Activated CD4-positive, alpha-beta T cell treated with anti-CD3 and anti-CD28 coated beads for 36 hours (primary cell): ENCODE measurements at regions not wholly inside any gene's neighbourhood (a gene's known extent, or its start where the extent isn't known, plus 50 kb on each side); places are given as distances from the start of the nearest gene placed in this dataset.
"Not testable (repeated sequence)": the region's sequence is repeated elsewhere in the genome, so short reads cannot be mapped to it uniquely, and the experiment has no call there.

ENCODE experiments used
- ATAC-seq: fragments of 200-7000 bp; cut with Tn5 transposase; one replicate; pipeline ENCODE4 v1.10.0; 2021; ENCODE audit warnings: mild to moderate bottlenecking, moderate library complexity
- CTCF ChIA-PET: fragments of 350-600 bp; sonication (Branson Sonifier 250); formaldehyde crosslinking; loops from one replicate; lab custom pipeline; 2021; ENCODE audit warnings: antibody characterized with exemption; lab: Charles Lee
- POLR2A ChIA-PET: fragments of 350-600 bp; sonication (Branson Sonifier 250); formaldehyde crosslinking; loops from one replicate; lab custom pipeline; 2021; ENCODE audit warnings: antibody characterized with exemption, inconsistent platforms; lab: Charles Lee
- DNase-seq: peaks from one replicate; pipeline ENCODE4 v3.0.0-alpha.2; 2020
- H3K27ac Mint-ChIP-seq: one replicate; pipeline ENCODE4 v1.8.0; 2021; ENCODE audit warnings: mixed read lengths
- H3K27me3 Mint-ChIP-seq: one replicate; pipeline ENCODE4 v1.8.0; 2021; ENCODE audit warnings: mixed read lengths
- H3K36me3 Mint-ChIP-seq: one replicate; pipeline ENCODE4 v1.8.0; 2021; ENCODE audit warnings: low read depth, mixed read lengths
- H3K4me1 Mint-ChIP-seq: one replicate; pipeline ENCODE4 v1.8.0; 2021; ENCODE audit warnings: mixed read lengths
- H3K4me3 Mint-ChIP-seq: one replicate; pipeline ENCODE4 v1.8.0; 2021; ENCODE audit warnings: mild to moderate bottlenecking, moderate library complexity, mixed read lengths
- H3K9me3 Mint-ChIP-seq: one replicate; pipeline ENCODE4 v1.8.0; 2021; ENCODE audit warnings: low read depth, mixed read lengths
- intact Hi-C, 2 experiments: fragments of 100-400 bp; cut with DNase I in 1 of 2; cut with micrococcal nuclease in 1 of 2; formaldehyde crosslinking; loops; one replicate each; pipeline versions ENCODE4 v1.14.2 to v1.15.1; 2022 to 2024; cut with DNase I, micrococcal nuclease

DNA sequence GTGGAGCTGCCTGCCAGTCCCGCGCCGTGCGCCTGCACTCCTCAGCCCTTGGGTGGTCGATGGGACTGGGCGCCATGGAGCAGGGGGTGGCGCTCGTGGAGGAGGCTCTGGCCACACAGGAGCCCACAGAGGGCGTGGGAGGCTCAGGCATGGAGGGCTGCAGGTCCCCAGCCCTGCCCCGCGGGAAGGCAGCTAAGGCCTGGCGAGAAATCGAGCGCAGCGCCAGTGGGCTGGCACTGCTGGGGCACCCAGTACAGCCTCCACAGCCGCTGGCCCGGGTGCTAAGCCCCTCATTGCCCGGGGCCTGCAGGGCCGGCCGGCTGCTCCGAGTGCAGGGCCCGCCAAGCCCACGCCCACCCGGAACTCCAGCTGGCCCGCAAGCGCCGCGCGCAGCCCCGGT lies 187.9 kb downstream of the BCHE start:
- H3K27ac Mint-ChIP-seq, H3K9me3 Mint-ChIP-seq, H3K27me3 Mint-ChIP-seq, H3K36me3 Mint-ChIP-seq, H3K4me3 Mint-ChIP-seq, DNase-seq, H3K4me1 Mint-ChIP-seq, ATAC-seq, intact Hi-C loops, CTCF ChIA-PET: not testable (repeated sequence)
- POLR2A ChIA-PET = interaction anchor here (0.6 kb wide), 1 partner anchor 21 kb away, joined by 3 read pairs; no protein-coding TSS in a partner anchor

DNA sequence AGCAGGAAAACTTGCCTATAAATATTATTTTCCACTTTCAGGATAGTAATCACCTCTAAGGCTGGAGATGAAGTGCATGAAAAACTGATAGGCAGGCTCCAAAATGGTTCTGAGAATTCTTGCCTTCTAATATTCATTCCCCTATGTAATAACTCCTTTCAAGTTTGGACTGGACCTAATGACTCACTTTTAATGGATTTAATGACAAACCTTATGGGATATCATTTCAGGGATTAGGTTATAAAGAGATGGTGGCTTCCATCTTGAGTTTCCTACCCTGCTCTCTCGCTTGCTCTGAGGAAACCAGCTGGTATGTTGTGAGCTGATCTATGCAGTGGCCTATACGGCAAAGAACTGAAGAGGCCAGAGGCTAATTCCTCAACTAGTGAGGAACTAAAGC lies 192.0 kb downstream of the BCHE start:
- Mint-ChIP-seq H3K4me1 (no peaks in the 10 kb centered on the region), H3K4me3 (no peak overlapping the region), H3K27ac (no peak overlapping the region), H3K9me3 (peaks cover 11% of the 10 kb centered on the region), H3K27me3 (no peaks in the 10 kb centered on the region), H3K36me3 (no peaks in the 10 kb centered on the region)
- ATAC-seq (no peak), DNase-seq (no peak)
- intact Hi-C loops = no loop called here
- POLR2A ChIA-PET = no interaction called here
- CTCF ChIA-PET = no interaction called here

- Mint-ChIP-seq H3K4me1 (no peaks in the 10 kb centered on the region), H3K27me3 (no peaks in the 10 kb centered on the region), H3K4me3 (no peak overlapping the region), H3K9me3 (peaks cover 11% of the 10 kb centered on the region), H3K36me3 (no peaks in the 10 kb centered on the region), H3K27ac (no peak overlapping the region)
- ChIA-PET CTCF (no interaction called here), POLR2A (no interaction called here)
- intact Hi-C loops = no loop called here
- DNase-seq = no peak
- ATAC-seq = no peak
These were observed 192.9 kb downstream of the BCHE start for GRCh38 chr3:165644331-165644730.

DNA sequence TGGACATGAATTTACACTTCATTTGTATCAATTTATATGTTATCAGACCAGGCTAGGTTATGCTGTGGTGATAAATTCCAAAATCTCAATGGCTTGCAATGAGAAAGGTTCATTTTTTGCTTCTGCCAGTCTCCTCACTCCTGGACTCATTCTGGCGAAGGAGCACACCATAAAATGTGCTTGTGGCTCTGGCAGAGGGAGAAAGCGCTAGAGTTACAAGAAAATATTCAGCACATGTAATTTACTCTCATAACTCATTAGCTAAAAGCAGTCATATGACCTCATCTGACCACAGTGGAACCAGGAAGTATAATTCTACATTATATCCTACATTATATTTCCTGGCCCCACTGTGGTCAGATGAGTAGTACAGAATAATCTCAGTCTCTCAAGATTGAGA lies 193.8 kb downstream of the BCHE start:
- Mint-ChIP-seq H3K36me3 (no peaks in the 10 kb centered on the region), H3K9me3 (peaks cover 13% of the 10 kb centered on the region), H3K27ac (no peak overlapping the region), H3K27me3 (no peaks in the 10 kb centered on the region), H3K4me3 (no peak overlapping the region), H3K4me1 (no peaks in the 10 kb centered on the region)
- no peak for DNase-seq
- ATAC-seq = no peak
- POLR2A ChIA-PET = no interaction called here
- CTCF ChIA-PET = no interaction called here
- intact Hi-C loops = no loop called here

- intact Hi-C loops = no loop called here
- Mint-ChIP-seq H3K9me3 (peaks cover 13% of the 10 kb centered on the region), H3K4me1 (no peaks in the 10 kb centered on the region), H3K27me3 (no peaks in the 10 kb centered on the region), H3K27ac (no peak overlapping the region), H3K4me3 (no peak overlapping the region), H3K36me3 (no peaks in the 10 kb centered on the region)
- ChIA-PET POLR2A (no interaction called here), CTCF (no interaction called here)
- no peak for DNase-seq
- ATAC-seq = no peak
These were observed 194.3 kb downstream of the BCHE start for GRCh38 chr3:165642761-165643420.

DNA sequence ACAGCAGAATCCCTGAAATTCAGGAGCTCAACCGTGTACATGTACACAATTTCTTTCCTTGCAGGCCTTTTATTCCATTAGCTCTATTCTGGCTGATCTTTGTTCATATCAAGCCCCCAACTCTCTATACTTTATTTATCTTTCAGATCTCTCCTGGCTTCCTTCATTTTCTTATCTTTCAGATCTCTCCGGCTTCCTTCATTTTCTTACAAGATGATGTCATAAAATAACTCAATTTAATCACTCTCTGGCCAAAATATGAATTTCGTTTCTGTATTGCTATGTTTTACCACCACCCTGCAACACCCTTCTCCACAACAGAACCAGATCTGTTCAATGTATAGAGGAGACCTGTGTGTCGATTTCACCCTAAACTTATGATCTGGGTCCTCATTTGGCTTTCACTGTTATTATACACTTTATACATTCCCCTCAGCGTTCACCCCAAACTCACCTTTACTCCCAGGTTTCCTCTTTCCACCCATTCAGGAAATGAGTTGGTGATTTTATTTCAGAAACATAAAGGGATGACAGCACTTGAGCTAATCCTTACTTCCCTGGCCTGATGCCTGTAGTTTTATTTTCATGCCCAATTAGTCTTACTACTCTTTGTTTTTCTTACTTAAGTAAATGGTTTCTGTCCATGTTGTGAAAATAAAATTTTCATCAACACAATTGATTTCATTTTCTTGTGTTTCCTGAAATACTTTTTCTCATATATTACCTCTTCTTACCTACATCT lies 195.5 kb downstream of the BCHE start:
- ChIA-PET CTCF (no interaction called here), POLR2A (no interaction called here)
- DNase-seq (no peak), ATAC-seq (no peak)
- H3K27ac Mint-ChIP-seq = no peak overlapping the region
- H3K9me3 Mint-ChIP-seq = peaks cover 10% of the 10 kb centered on the region
- no peak overlapping the region for H3K4me3 Mint-ChIP-seq
- H3K36me3 Mint-ChIP-seq = no peaks in the 10 kb centered on the region
- H3K4me1 Mint-ChIP-seq = no peaks in the 10 kb centered on the region
- intact Hi-C loops = no loop called here
- no peaks in the 10 kb centered on the region for H3K27me3 Mint-ChIP-seq

- Mint-ChIP-seq H3K36me3 (no peaks in the 10 kb centered on the region), H3K4me1 (no peaks in the 10 kb centered on the region), H3K4me3 (no peak overlapping the region), H3K9me3 (peaks cover 10% of the 10 kb centered on the region), H3K27me3 (no peaks in the 10 kb centered on the region), H3K27ac (no peak overlapping the region)
- POLR2A ChIA-PET = no interaction called here
- ATAC-seq = no peak
- CTCF ChIA-PET = no interaction called here
- DNase-seq = no peak
- intact Hi-C loops = no loop called here
These were observed 196.3 kb downstream of the BCHE start for GRCh38 chr3:165640970-165641369.

DNA sequence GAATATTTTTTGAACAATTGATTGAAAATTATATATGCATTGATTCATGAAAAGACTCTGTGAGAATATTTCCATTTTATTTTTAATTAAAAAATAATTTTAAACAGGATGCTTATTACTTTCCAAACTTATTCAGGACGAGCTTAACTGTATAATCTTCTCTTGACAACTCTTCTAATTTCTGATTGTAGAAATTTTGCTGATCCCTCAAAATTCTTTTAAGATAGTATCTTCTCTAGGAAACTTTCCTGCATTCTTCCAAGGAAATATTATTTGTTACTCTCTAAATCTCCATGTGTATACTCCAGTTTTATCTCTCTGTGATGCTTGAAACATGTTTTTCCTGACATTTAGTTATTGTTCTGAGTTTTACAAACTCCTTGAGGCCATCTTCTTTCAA lies 197.2 kb downstream of the BCHE start:
- Mint-ChIP-seq H3K27ac (no peak overlapping the region), H3K4me1 (no peaks in the 10 kb centered on the region), H3K36me3 (no peaks in the 10 kb centered on the region), H3K4me3 (no peak overlapping the region), H3K9me3 (peaks cover 6% of the 10 kb centered on the region), H3K27me3 (no peaks in the 10 kb centered on the region)
- no peak for DNase-seq
- POLR2A ChIA-PET = interaction anchor here (0.6 kb wide), 1 partner anchor 246 kb away, joined by 5 read pairs; no protein-coding TSS in a partner anchor
- intact Hi-C loops = no loop called here
- CTCF ChIA-PET = no interaction called here
- ATAC-seq = no peak

GRCh38 chr3:165638034-165638433 lies 199.2 kb downstream of the BCHE start:
- H3K4me1 Mint-ChIP-seq = no peaks in the 10 kb centered on the region
- POLR2A ChIA-PET = no interaction called here
- no peak for DNase-seq
- no peaks in the 10 kb centered on the region for H3K36me3 Mint-ChIP-seq
- intact Hi-C loops = no loop called here
- no peaks in the 10 kb centered on the region for H3K27me3 Mint-ChIP-seq
- no peak overlapping the region for H3K27ac Mint-ChIP-seq
- H3K9me3 Mint-ChIP-seq = peaks cover 13% of the 10 kb centered on the region
- CTCF ChIA-PET = no interaction called here
- no peak overlapping the region for H3K4me3 Mint-ChIP-seq
- no peak for ATAC-seq

DNA sequence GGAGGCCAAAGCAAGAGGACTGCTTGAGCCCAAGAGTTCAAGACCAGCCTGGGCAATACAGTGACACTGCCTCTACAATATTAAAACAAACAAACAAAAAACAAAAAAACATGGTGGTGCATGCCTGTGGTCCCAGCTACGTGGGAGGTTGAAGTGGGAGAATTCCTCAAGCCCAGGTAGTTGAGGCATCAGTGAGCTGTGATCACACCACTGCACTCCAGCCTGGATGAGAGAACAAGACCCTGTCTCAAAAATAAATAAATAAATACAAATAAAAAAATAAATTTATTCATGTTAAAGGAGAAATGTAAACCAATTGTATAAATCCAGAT lies 200.6 kb downstream of the BCHE start:
- Mint-ChIP-seq H3K36me3 (no peaks in the 10 kb centered on the region), H3K27ac (no peak overlapping the region), H3K4me1 (no peaks in the 10 kb centered on the region), H3K4me3 (no peak overlapping the region), H3K9me3 (peaks cover 9% of the 10 kb centered on the region), H3K27me3 (no peaks in the 10 kb centered on the region)
- CTCF ChIA-PET = no interaction called here
- DNase-seq = no peak
- intact Hi-C loops = no loop called here
- ATAC-seq = no peak
- POLR2A ChIA-PET = no interaction called here

- no peak for DNase-seq
- no peak for ATAC-seq
- POLR2A ChIA-PET = no interaction called here
- Mint-ChIP-seq H3K36me3 (no peaks in the 10 kb centered on the region), H3K9me3 (peaks cover 9% of the 10 kb centered on the region), H3K4me3 (no peak overlapping the region), H3K4me1 (no peaks in the 10 kb centered on the region), H3K27me3 (no peaks in the 10 kb centered on the region), H3K27ac (no peak overlapping the region)
- intact Hi-C loops = no loop called here
- CTCF ChIA-PET = no interaction called here
These were observed 201.2 kb downstream of the BCHE start for GRCh38 chr3:165635791-165636683.

DNA sequence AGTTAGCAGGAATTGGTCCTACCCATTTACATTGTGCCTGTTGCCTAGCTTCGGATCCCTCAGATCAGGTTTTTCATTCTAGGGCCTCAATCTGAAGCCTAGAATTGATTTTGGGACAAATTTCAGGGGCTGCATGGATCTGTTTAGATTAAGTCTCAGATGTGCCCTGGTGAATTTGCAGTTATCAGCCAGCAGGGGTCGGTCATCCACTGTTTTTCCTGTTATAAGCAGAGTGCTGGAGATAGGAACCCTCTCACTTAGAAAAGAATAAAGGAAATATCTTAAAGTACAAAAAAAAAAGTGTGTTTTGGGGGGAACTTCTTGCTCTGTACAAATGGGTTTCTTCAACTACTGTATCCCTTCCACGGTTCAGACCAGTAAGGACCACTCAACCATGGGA lies 212.5 kb downstream of the BCHE start:
- no peak for ATAC-seq
- H3K36me3 Mint-ChIP-seq = no peaks in the 10 kb centered on the region
- intact Hi-C loops = no loop called here
- H3K27me3 Mint-ChIP-seq = no peaks in the 10 kb centered on the region
- no peak for DNase-seq
- peaks cover 11% of the 10 kb centered on the region for H3K9me3 Mint-ChIP-seq
- ChIA-PET POLR2A (no interaction called here), CTCF (no interaction called here)
- no peak overlapping the region for H3K27ac Mint-ChIP-seq
- H3K4me1 Mint-ChIP-seq = no peaks in the 10 kb centered on the region
- H3K4me3 Mint-ChIP-seq = no peak overlapping the region
